Adrenal gland (tissue), 5 donors: ENCODE measurements at regions not wholly inside any gene's neighbourhood (a gene's known extent, or its start where the extent isn't known, plus 50 kb on each side); places are given as distances from the start of the nearest gene placed in this dataset.

ENCODE experiments used
- CTCF ChIP-seq, 6 experiments: fragments of 450-650 bp in 4 of 6; fragments of 200-600 bp in 2 of 6; sonication (generic) in 1 of 6; IDR thresholded peaks; 1 replicate in 5 of 6; 2 replicates in 1 of 6; pipeline versions ENCODE4 v1.5.1 to v1.8.0; 2016 to 2021; ENCODE audit warnings: antibody characterized with exemption in 6 of 6, mild to moderate bottlenecking in 2 of 6, moderate library complexity in 1 of 6
- POLR2A ChIP-seq, 2 donors: fragments of 450-650 bp; IDR thresholded peaks; one replicate each; pipeline ENCODE4 v1.6.1; 2017; ENCODE audit warnings: antibody characterized with exemption in 2 of 2, mild to moderate bottlenecking in 2 of 2, moderate library complexity in 1 of 2
- donor health status: DM: no; HTN: no; CAD: no.

DNA sequence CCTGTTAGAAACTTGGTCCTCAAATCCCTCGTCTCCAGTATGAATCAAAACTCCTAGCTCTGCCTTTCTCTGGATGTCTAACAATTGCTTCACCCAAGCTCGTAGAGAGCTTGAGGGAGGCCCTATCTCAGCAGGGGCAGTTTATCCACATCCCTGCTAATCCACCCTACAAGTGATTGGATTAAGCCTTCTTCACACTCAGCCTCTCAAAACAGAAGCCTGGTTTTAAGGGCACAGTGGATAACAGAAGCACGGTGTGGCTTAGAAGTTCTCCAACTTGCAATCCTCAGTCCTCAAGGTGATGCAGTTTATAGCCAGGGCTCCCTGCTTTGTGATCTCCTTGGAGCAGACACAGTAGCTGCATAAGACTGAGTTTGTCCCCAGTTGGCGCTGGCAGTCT, 383.9 kb downstream of the KIF16B start:
- no peak for TF ChIP-seq CTCF (IDR thresholded peaks at IDR 0.05)
- no peak for TF ChIP-seq POLR2A (IDR thresholded peaks at IDR 0.05)
